ENCODE measurements at regions not wholly inside any gene's neighbourhood (a gene's known extent, or its start where the extent isn't known, plus 50 kb on each side); places are given as distances from the start of the nearest gene placed in this dataset.

- Histone ChIP-seq H3K56ac (replicated peaks; ENCODE audit: insufficient read length, low read depth, low read length) (no peak overlapping the region), H3K27ac (ENCODE audit: low read depth, low read length) (no peak overlapping the region), H4K20me1 (replicated peaks in 1 of 2; ENCODE audit: control insufficient read depth in 1 of 2, insufficient read depth in 2 of 2, low read length in 2 of 2) (no peaks in the 10 kb centered on the region), H3K4me3 (ENCODE audit: extremely low read depth in 1 of 4, insufficient read depth in 2 of 4, low read depth in 3 of 4, low read length in 4 of 4) (no peak overlapping the region), H3K23me2 (ENCODE audit: low read depth, low read length) (no peaks in the 10 kb centered on the region), H2BK12ac (ENCODE audit: low read depth, low read length) (no peak overlapping the region), H4K8ac (ENCODE audit: extremely low read depth, insufficient read depth, low read length) (no peak overlapping the region), H3K9ac (replicated peaks in 1 of 4; ENCODE audit: extremely low read depth in 1 of 4, low read depth in 3 of 4, low read length in 3 of 4) (no peak overlapping the region), H3K79me1 (ENCODE audit: low read depth, low read length) (no peaks in the 10 kb centered on the region), H3K18ac (ENCODE audit: extremely low read depth, low read length) (no peak overlapping the region), H3K36me3 (ENCODE audit: control insufficient read depth in 2 of 4, insufficient read depth in 4 of 4, low read length in 3 of 4) (no peaks in the 10 kb centered on the region; a peak in 2 of 8 replicates), H3K27me3 (replicated peaks in 1 of 4; ENCODE audit: control insufficient read depth in 3 of 4, extremely low read depth in 1 of 4, insufficient read depth in 3 of 4, low read length in 3 of 4) (no peaks in the 10 kb centered on the region), H3K4me1 (replicated peaks in 1 of 4; ENCODE audit: control insufficient read depth in 3 of 4, insufficient read depth in 4 of 4, low read length in 3 of 4) (peaks cover 0 to 12% (median 4%) of the 10 kb centered on the region in 4 experiments; a peak in 2 of 7 replicates), H2AFZ (ENCODE audit: low read length) (no peak overlapping the region), H3K14ac (ENCODE audit: insufficient read length) (no peak overlapping the region), H4K5ac (ENCODE audit: insufficient read length, low read depth, low read length) (no peak overlapping the region), H2AK5ac (ENCODE audit: low read depth, low read length) (no peak overlapping the region), H2BK20ac (ENCODE audit: low read length) (no peak overlapping the region), H4K91ac (replicated peaks; ENCODE audit: insufficient read length, low read length) (no peak overlapping the region), H3K9me3 (ENCODE audit: insufficient read depth in 2 of 2, low read depth in 1 of 2, low read length in 1 of 2) (no peaks in the 10 kb centered on the region), H2BK5ac (ENCODE audit: low read depth, low read length) (no peak overlapping the region), H2BK120ac (replicated peaks; ENCODE audit: low read depth, low read length) (no peak overlapping the region), H3K4me2 (ENCODE audit: insufficient read depth in 1 of 2, low read depth in 2 of 2, low read length in 2 of 2) (no peak overlapping the region), H2BK15ac (ENCODE audit: low read length) (no peak overlapping the region), H3K23ac (ENCODE audit: insufficient read length) (no peak overlapping the region), H3K4ac (replicated peaks; ENCODE audit: insufficient read length, low read depth, low read length) (no peak overlapping the region), H3K79me2 (ENCODE audit: control insufficient read depth in 1 of 2, insufficient read depth in 2 of 2, low read length in 2 of 2) (no peaks in the 10 kb centered on the region)
- 69% methylated on average over 4 of the region's 4 CpGs; no CpG with 5 or more reads in 1 of the 2 experiments for WGBS, 2 experiments (ENCODE audit: extremely low coverage in 1 of 2, insufficient coverage in 1 of 2, insufficient read length in 1 of 2, insufficient replicate concordance in 2 of 2, low coverage in 1 of 2, low lambda C conversion rate in 2 of 2, missing lambda C conversion rate in 1 of 2)
- ChIA-PET CTCF (ENCODE audit: partially characterized antibody) (interaction anchor here (0.6 to 1.3 kb wide), 4 partner anchors 13 to 203 kb away, joined by 3 to 4 read pairs (median 3); no protein-coding TSS in a partner anchor), POLR2A (ENCODE audit: partially characterized antibody) (no interaction called here)
- DNase-seq (ENCODE audit: low read depth in 1 of 2, low spot score in 2 of 2) = no peak
- FAIRE-seq = no peak
- no peak for TF ChIP-seq SAP30 (IDR thresholded peaks at IDR 0.05; ENCODE audit: insufficient read depth, insufficient replicate concordance, low read length)
- no peak for TF ChIP-seq KDM1A (IDR thresholded peaks at IDR 0.05; ENCODE audit: borderline replicate concordance, low read length)
- TF ChIP-seq SP2 (IDR thresholded peaks at IDR 0.05; ENCODE audit: low read length) = no peak
- no peak for TF ChIP-seq EGR1 (IDR thresholded peaks at IDR 0.05; ENCODE audit: borderline replicate concordance, low read depth, low read length)
These were observed 746.3 kb downstream of the CPS1 start for GRCh38 chr2:211302676-211303075.
